ENCODE measurements at regions not wholly inside any gene's neighbourhood (a gene's known extent, or its start where the extent isn't known, plus 50 kb on each side); places are given as distances from the start of the nearest gene placed in this dataset.

- no peak for DNase-seq (ENCODE audit: low read depth, low spot score)
Observed at GRCh38 chr5:53364061-53364460, 116.4 kb upstream of the FST start.

- no peak for DNase-seq (ENCODE audit: low read depth, low spot score)
Observed at GRCh38 chr5:53366245-53366644, 114.2 kb upstream of the FST start.

- no peak for DNase-seq (ENCODE audit: low read depth, low spot score)
Observed at GRCh38 chr5:53367727-53368126, 112.7 kb upstream of the FST start.

- no peak for DNase-seq (ENCODE audit: low read depth, low spot score)
Observed at GRCh38 chr5:53368516-53368915, 111.9 kb upstream of the FST start.

GRCh38 chr5:53368966-53369605 is 111.3 kb upstream of the FST start:
- DNase-seq (ENCODE audit: low read depth, low spot score), result no peak

GRCh38 chr5:53369681-53370080 is 110.7 kb upstream of the FST start:
- no peak for DNase-seq (ENCODE audit: low read depth, low spot score)

GRCh38 chr5:53373451-53374158 is 106.8 kb upstream of the FST start:
- DNase-seq (ENCODE audit: low read depth, low spot score), result peak; percentile 77

GRCh38 chr5:53376853-53377252 is 103.6 kb upstream of the FST start:
- DNase-seq (ENCODE audit: low read depth, low spot score), result no peak

- no peak for DNase-seq (ENCODE audit: low read depth, low spot score)
Observed at GRCh38 chr5:53378190-53378589, 102.2 kb upstream of the FST start.

- no peak for DNase-seq (ENCODE audit: low read depth, low spot score)
Observed at GRCh38 chr5:53378590-53379247, 101.7 kb upstream of the FST start.

- DNase-seq (ENCODE audit: low read depth, low spot score), result no peak
Observed at GRCh38 chr5:53386341-53386740, 94.1 kb upstream of the FST start.

GRCh38 chr5:53389093-53389492 is 91.3 kb upstream of the FST start:
- no peak for DNase-seq (ENCODE audit: low read depth, low spot score)

GRCh38 chr5:53392073-53392472 is 88.4 kb upstream of the FST start:
- no peak for DNase-seq (ENCODE audit: low read depth, low spot score)

- DNase-seq (ENCODE audit: low read depth, low spot score), result no peak
Observed at GRCh38 chr5:53394808-53395207, 85.6 kb upstream of the FST start.

- DNase-seq (ENCODE audit: low read depth, low spot score), result no peak
Observed at GRCh38 chr5:53397141-53397757, 83.2 kb upstream of the FST start.

GRCh38 chr5:53397845-53398244 is 82.6 kb upstream of the FST start:
- DNase-seq (ENCODE audit: low read depth, low spot score), result no peak

- DNase-seq (ENCODE audit: low read depth, low spot score), result no peak
Observed at GRCh38 chr5:53399926-53400697, 80.3 kb upstream of the FST start.

GRCh38 chr5:53403291-53403690 is 77.1 kb upstream of the FST start:
- DNase-seq (ENCODE audit: low read depth, low spot score), result no peak

GRCh38 chr5:53403758-53404157 is 76.7 kb upstream of the FST start:
- no peak for DNase-seq (ENCODE audit: low read depth, low spot score)

GRCh38 chr5:53405396-53405795 is 75.0 kb upstream of the FST start:
- DNase-seq (ENCODE audit: low read depth, low spot score), result no peak

- DNase-seq (ENCODE audit: low read depth, low spot score), result no peak
Observed at GRCh38 chr5:53406630-53407316, 73.7 kb upstream of the FST start.
